K562 (cell line): ENCODE measurements at regions not wholly inside any gene's neighbourhood (a gene's known extent, or its start where the extent isn't known, plus 50 kb on each side); places are given as distances from the start of the nearest gene placed in this dataset.

Experiments
- DDX20 ChIP-seq: fragments of 450-650 bp; IDR thresholded peaks from 2 replicates; pipeline ENCODE4 v1.6.1; 2016; ENCODE audit warnings: missing genetic modification characterization, low read depth, mild to moderate bottlenecking, missing compliant biosample characterization, moderate library complexity
- FOXK1 ChIP-seq: sonication (generic); formaldehyde crosslinking; IDR thresholded peaks from 2 replicates; pipeline ENCODE4 v1.8.0; 2022; ENCODE audit warnings: missing genetic modification reagents, mild to moderate bottlenecking, borderline replicate concordance
- GABPB1 ChIP-seq: sonication (generic); formaldehyde crosslinking; IDR thresholded peaks from 2 replicates; pipeline ENCODE4 v1.8.0; 2022; ENCODE audit warnings: mild to moderate bottlenecking, missing genetic modification reagents
- HDAC3 ChIP-seq: fragments of 450-650 bp; IDR thresholded peaks from 2 replicates; pipeline ENCODE4 v1.6.1; 2018; ENCODE audit warnings: borderline replicate concordance, mild to moderate bottlenecking, moderate library complexity; ENCODE audit not compliant: partially characterized antibody
- HDGF ChIP-seq: fragments of 450-650 bp; IDR thresholded peaks from 2 replicates; pipeline ENCODE4 v1.6.1; 2016
- HIVEP1 ChIP-seq: fragments of 250-450 bp; sonication (Bioruptor Pico); IDR thresholded peaks from 2 replicates; pipeline ENCODE4 v1.4.0; 2020; ENCODE audit warnings: mild to moderate bottlenecking
- KDM5B ChIP-seq: fragments of 200-600 bp; sonication (generic); IDR thresholded peaks from 2 replicates; pipeline ENCODE4 v1.6.1; 2012; ENCODE audit warnings: low read depth, mild to moderate bottlenecking, moderate library complexity, low read length, control low read depth, inconsistent platforms; ENCODE audit not compliant: insufficient replicate concordance
- KLF16 ChIP-seq: IDR thresholded peaks from 2 replicates; pipeline ENCODE4 v1.6.1; 2016; ENCODE audit warnings: antibody characterized with exemption
- MCM2 ChIP-seq: fragments of 450-650 bp; IDR thresholded peaks from 2 replicates; pipeline ENCODE4 v1.6.1; 2017; ENCODE audit warnings: low read depth, mild to moderate bottlenecking
- RBM34 ChIP-seq: fragments of 200-400 bp; formaldehyde crosslinking; IDR thresholded peaks from 2 replicates; pipeline ENCODE4 v1.6.1; 2018; ENCODE audit warnings: low read length, borderline replicate concordance; ENCODE audit not compliant: insufficient read depth
- SMAD2 ChIP-seq: fragments of 150-350 bp; IDR thresholded peaks from 2 replicates; pipeline ENCODE4 v1.6.1; 2014; ENCODE audit warnings: low read depth, mild to moderate bottlenecking, low read length
- SPI1 ChIP-seq: IDR thresholded peaks from 2 replicates; pipeline ENCODE4 v1.6.1; 2011; ENCODE audit warnings: low read depth, low read length, control low read depth, borderline replicate concordance
- TCFL5 ChIP-seq: fragments of 250-450 bp; sonication (Bioruptor Pico); conservative IDR thresholded peaks from 2 replicates; pipeline ENCODE4 v1.6.1; 2021; ENCODE audit warnings: mild to moderate bottlenecking, moderate library complexity, matching md5 sums
- TEAD4 ChIP-seq, 2 experiments: sonication (generic) in 1 of 2; formaldehyde crosslinking in 1 of 2; IDR thresholded peaks; 2 replicates each; pipeline versions ENCODE4 v1.6.1 to v1.8.0; 2012 to 2022; ENCODE audit warnings: borderline replicate concordance in 1 of 2, inconsistent platforms in 1 of 2, low read length in 1 of 2, mild to moderate bottlenecking in 1 of 2, missing genetic modification reagents in 1 of 2
- ZNF561 ChIP-seq: fragments of 450-650 bp; formaldehyde crosslinking; conservative IDR thresholded peaks from 2 replicates; pipeline ENCODE4 v1.4.0; 2020; ENCODE audit warnings: mild to moderate bottlenecking, moderate library complexity
- ZNF696 ChIP-seq: fragments of 250-450 bp; sonication (Bioruptor Pico); conservative IDR thresholded peaks from 2 replicates; pipeline ENCODE4 v1.4.0; 2020; ENCODE audit warnings: mild to moderate bottlenecking, moderate library complexity
- ZNF75A ChIP-seq: fragments of 450-650 bp; formaldehyde crosslinking; IDR thresholded peaks from 2 replicates; pipeline ENCODE4 v1.4.0; 2020; ENCODE audit warnings: mild to moderate bottlenecking
- TF ChIP-seq, protein P1 (sequence below): IDR thresholded peaks from 2 replicates; pipeline ENCODE4 v1.6.1; 2014; ENCODE audit warnings: antibody characterized with exemption
- TF ChIP-seq, protein P2 (sequence below): fragments of 450-650 bp; formaldehyde crosslinking; IDR thresholded peaks from 2 replicates; pipeline ENCODE4 v1.4.0; 2020; ENCODE audit warnings: mild to moderate bottlenecking, moderate library complexity
- TF ChIP-seq, protein P3 (sequence below): sonication (generic); formaldehyde crosslinking; IDR thresholded peaks from 2 replicates; pipeline ENCODE4 v1.8.0; 2022; ENCODE audit warnings: mild to moderate bottlenecking, missing genetic modification reagents
- TF ChIP-seq, protein P4 (sequence below): sonication (generic); formaldehyde crosslinking; IDR thresholded peaks from 2 replicates; pipeline ENCODE4 v1.8.0; 2023; ENCODE audit warnings: mild to moderate bottlenecking, missing genetic modification reagents

DNA sequence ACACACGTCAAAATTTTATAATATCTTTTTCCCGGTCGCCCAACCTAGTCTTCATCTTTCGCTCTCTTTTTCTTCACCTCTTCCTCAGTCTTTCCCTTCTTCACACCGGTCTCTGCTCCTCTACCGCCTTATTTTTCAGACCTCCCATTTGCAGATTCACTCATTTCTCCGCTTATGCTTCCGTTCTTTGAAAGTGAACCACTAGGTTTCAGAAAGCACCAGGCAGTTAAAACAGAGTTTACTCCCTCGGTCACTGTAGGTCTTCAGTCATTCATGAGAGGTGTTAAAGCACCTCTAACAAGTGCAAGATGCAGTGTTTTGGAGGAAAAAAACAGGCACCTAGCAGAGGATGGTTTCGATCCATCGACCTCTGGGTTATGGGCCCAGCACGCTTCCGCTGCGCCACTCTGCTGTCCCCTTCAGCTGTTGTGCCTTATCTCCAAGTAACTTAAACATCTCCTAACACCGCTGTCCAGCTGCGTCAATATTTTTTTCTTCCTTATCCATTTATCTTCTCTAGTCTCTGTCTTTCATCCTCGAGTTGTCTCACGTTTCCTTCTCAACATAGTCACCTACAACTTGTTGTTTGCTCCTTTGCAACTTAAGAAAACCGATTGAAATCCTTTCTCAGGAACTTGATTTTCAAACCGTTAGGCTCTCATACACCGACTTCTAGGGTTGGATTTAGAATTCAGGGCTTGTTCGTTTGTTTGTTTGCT, 119.7 kb upstream of the ZNF184 start (continued):
- TF ChIP-seq, protein P1, sequence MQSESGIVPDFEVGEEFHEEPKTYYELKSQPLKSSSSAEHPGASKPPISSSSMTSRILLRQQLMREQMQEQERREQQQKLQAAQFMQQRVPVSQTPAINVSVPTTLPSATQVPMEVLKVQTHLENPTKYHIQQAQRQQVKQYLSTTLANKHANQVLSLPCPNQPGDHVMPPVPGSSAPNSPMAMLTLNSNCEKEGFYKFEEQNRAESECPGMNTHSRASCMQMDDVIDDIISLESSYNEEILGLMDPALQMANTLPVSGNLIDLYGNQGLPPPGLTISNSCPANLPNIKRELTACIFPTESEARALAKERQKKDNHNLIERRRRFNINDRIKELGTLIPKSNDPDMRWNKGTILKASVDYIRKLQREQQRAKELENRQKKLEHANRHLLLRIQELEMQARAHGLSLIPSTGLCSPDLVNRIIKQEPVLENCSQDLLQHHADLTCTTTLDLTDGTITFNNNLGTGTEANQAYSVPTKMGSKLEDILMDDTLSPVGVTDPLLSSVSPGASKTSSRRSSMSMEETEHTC: 0 out of 2 replicates have a peak, but pooled peaks have one; percentile 14
- TF ChIP-seq SPI1: no peak
- TF ChIP-seq KDM5B: peak; percentile 35
- peak; percentile 41; the same call in 1 of the 2 replicates for TF ChIP-seq HDGF
- TF ChIP-seq ZNF696 (CRISPR knock-in tag): no peak
- TF ChIP-seq ZNF75A: no peak
- no peak for TF ChIP-seq TCFL5
- no peak; the same call in 1 of the 2 replicates for TF ChIP-seq KLF16
- TF ChIP-seq, protein P2, sequence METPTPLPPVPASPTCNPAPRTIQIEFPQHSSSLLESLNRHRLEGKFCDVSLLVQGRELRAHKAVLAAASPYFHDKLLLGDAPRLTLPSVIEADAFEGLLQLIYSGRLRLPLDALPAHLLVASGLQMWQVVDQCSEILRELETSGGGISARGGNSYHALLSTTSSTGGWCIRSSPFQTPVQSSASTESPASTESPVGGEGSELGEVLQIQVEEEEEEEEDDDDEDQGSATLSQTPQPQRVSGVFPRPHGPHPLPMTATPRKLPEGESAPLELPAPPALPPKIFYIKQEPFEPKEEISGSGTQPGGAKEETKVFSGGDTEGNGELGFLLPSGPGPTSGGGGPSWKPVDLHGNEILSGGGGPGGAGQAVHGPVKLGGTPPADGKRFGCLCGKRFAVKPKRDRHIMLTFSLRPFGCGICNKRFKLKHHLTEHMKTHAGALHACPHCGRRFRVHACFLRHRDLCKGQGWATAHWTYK (CRISPR knock-in tag): peak; percentile 30; the same call in 1 of the 2 replicates
- peak; percentile 64 for TF ChIP-seq HDAC3
- TF ChIP-seq GABPB1: peak; percentile 70
- TF ChIP-seq ZNF561: no peak
- TF ChIP-seq MCM2: no peak
- TF ChIP-seq DDX20 (tag): no peak
- no peak for TF ChIP-seq HIVEP1 (CRISPR knock-in tag)
- peak; percentile 90 for TF ChIP-seq TEAD4 (IDR thresholded peaks at IDR 0.05; ENCODE audit: low read length)
- no peak for TF ChIP-seq TEAD4 (CRISPR knock-in tag; IDR thresholded peaks at IDR 0.05; ENCODE audit: borderline replicate concordance)
- TF ChIP-seq FOXK1: no peak
- TF ChIP-seq SMAD2: no peak
- TF ChIP-seq, protein P3, sequence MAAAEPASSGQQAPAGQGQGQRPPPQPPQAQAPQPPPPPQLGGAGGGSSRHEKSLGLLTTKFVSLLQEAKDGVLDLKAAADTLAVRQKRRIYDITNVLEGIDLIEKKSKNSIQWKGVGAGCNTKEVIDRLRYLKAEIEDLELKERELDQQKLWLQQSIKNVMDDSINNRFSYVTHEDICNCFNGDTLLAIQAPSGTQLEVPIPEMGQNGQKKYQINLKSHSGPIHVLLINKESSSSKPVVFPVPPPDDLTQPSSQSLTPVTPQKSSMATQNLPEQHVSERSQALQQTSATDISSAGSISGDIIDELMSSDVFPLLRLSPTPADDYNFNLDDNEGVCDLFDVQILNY (CRISPR knock-in tag): peak; percentile 71
- TF ChIP-seq RBM34: no peak
- TF ChIP-seq, protein P4, sequence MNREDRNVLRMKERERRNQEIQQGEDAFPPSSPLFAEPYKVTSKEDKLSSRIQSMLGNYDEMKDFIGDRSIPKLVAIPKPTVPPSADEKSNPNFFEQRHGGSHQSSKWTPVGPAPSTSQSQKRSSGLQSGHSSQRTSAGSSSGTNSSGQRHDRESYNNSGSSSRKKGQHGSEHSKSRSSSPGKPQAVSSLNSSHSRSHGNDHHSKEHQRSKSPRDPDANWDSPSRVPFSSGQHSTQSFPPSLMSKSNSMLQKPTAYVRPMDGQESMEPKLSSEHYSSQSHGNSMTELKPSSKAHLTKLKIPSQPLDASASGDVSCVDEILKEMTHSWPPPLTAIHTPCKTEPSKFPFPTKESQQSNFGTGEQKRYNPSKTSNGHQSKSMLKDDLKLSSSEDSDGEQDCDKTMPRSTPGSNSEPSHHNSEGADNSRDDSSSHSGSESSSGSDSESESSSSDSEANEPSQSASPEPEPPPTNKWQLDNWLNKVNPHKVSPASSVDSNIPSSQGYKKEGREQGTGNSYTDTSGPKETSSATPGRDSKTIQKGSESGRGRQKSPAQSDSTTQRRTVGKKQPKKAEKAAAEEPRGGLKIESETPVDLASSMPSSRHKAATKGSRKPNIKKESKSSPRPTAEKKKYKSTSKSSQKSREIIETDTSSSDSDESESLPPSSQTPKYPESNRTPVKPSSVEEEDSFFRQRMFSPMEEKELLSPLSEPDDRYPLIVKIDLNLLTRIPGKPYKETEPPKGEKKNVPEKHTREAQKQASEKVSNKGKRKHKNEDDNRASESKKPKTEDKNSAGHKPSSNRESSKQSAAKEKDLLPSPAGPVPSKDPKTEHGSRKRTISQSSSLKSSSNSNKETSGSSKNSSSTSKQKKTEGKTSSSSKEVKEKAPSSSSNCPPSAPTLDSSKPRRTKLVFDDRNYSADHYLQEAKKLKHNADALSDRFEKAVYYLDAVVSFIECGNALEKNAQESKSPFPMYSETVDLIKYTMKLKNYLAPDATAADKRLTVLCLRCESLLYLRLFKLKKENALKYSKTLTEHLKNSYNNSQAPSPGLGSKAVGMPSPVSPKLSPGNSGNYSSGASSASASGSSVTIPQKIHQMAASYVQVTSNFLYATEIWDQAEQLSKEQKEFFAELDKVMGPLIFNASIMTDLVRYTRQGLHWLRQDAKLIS: peak; percentile 86; the same call in 1 of the 2 replicates
